ENCODE measurements at regions not wholly inside any gene's neighbourhood (a gene's known extent, or its start where the extent isn't known, plus 50 kb on each side); places are given as distances from the start of the nearest gene placed in this dataset.

DNA sequence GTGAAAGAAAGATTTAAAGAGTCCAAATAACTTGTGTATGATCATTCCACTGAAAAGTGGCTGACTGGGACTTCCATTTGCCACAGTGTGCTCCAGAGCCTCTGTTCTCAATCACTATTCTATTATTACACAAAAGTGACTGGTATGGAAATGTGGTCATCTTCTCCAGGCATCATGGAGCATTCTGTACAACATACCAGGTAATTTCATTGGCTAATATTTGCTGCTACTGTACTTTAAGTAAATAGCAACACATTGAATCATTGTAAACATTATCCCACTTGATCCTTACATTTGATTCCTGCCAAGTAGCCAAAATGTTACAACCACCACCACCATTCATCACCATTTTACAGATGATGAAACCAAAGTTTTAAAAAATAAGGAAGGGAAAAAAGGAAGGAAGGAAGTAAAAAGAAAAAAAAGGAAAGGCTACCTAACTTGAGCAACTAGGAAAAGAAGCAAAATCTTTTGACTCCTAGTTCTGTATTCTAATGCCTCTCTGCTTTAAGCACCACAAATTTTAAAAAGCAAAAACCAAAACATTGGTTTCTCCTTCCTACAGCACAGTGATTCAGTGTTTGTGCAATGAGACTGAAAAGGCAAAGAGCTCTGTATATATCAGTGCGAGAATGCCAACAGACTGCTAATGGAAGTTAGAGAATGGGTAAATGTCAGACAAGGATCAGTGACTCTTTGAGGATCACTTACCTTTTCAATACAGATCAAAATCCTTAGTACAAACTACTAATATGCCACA is 361.4 kb upstream of the PTBP2 start:
- TF ChIP-seq, protein P1, sequence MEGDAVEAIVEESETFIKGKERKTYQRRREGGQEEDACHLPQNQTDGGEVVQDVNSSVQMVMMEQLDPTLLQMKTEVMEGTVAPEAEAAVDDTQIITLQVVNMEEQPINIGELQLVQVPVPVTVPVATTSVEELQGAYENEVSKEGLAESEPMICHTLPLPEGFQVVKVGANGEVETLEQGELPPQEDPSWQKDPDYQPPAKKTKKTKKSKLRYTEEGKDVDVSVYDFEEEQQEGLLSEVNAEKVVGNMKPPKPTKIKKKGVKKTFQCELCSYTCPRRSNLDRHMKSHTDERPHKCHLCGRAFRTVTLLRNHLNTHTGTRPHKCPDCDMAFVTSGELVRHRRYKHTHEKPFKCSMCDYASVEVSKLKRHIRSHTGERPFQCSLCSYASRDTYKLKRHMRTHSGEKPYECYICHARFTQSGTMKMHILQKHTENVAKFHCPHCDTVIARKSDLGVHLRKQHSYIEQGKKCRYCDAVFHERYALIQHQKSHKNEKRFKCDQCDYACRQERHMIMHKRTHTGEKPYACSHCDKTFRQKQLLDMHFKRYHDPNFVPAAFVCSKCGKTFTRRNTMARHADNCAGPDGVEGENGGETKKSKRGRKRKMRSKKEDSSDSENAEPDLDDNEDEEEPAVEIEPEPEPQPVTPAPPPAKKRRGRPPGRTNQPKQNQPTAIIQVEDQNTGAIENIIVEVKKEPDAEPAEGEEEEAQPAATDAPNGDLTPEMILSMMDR (IDR thresholded peaks at IDR 0.05; ENCODE audit: control insufficient read depth, extremely low read depth, insufficient read depth), result no peak
- no peak overlapping the region for H3K4me3 ChIP-seq (ENCODE audit: low read depth, low read length)
- DNase-seq (ENCODE audit: low read depth), result no peak

DNA sequence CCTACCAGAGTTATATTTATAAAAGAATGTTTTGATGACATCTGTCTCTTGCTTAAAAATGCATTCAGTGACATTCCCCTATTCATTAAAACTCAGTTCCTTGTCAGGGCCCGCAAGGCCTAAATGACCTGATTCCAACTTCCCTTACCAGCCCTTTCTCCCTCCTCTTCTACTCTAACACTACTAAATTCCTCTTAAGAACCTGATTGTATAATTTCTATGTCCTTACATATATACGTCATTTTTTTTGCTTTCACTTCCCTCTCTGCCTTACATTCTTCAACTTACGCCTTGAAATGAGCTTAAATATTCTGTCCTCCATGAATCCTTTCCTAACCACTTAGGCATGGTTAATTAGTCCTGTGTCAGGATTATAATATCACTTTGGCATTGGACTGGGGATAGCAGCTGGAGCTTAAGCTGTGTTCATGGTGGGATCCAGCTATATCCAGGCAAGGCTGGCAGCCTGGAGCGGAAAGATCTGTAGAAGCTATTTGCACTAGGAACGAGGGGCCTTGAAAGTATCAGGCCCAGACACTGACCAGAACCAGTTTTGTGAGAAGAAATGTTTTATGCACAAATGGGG is 360.2 kb upstream of the PTBP2 start:
- TF ChIP-seq, protein P1 (IDR thresholded peaks at IDR 0.05; ENCODE audit: control insufficient read depth, extremely low read depth, insufficient read depth), result no peak
- no peak overlapping the region for H3K4me3 ChIP-seq (ENCODE audit: low read depth, low read length)
- DNase-seq (ENCODE audit: low read depth), result no peak

DNA sequence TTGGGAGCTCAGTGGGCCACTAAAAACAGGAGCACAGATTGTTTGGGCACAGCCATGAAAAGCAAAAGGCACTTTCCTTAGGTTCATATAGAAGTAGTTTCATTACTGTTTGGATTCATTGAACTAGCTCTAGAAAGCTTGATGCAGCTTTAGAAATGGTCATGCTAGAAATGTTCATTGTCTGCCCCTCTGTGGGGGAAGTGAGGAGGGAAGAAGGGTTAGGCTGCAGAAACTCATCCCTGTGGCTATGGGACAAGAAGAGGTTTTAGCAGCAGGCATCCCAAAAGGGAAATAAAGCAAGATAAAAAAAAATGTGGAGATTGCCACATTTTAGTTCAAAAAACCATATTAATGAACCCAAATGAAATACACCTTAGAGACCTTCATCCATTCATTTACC is 359.6 kb upstream of the PTBP2 start:
- no peak for DNase-seq (ENCODE audit: low read depth)
- H3K4me3 ChIP-seq (ENCODE audit: low read depth, low read length), result no peak overlapping the region
- TF ChIP-seq, protein P1 (IDR thresholded peaks at IDR 0.05; ENCODE audit: control insufficient read depth, extremely low read depth, insufficient read depth), result no peak

DNA sequence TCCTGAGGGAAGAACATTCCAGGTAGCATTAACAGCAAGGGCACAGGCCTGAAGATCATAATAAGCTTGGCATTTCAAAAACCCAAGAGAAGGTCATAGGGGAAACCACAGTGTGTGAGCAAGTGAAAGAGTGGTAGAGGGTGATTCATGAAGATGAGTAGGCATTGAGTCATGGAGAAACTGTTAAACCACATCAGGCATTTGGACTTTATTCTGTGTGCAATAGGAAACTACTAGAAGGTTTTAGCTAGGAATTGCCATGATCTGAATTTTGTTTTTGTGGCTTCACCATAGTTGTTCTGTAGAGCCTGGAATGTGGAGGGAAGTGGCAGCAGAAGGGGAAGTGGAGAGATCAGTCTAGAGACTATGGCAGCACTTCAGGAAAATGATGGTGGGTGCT is 359.0 kb upstream of the PTBP2 start:
- TF ChIP-seq, protein P1 (IDR thresholded peaks at IDR 0.05; ENCODE audit: control insufficient read depth, extremely low read depth, insufficient read depth), result no peak
- no peak for DNase-seq (ENCODE audit: low read depth)
- no peak overlapping the region for H3K4me3 ChIP-seq (ENCODE audit: low read depth, low read length)

DNA sequence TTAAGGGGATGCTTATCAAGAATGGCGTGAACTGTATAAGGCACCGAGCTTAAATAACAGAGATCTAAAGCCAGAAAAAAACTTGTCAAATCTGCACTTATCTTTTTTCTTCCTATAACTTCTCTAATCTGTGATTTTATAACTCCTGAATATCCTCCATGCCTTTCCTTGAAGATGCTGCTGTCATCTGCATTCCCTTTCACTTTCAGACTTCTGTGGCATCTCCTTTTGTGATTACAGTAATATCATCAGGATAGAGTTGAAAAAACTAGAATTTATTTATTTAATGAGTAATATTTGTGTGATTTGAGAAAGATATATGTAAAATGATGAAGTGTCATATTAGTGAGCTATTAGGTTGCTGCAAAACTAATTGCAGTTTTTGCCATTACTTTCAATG is 357.8 kb upstream of the PTBP2 start:
- no peak overlapping the region for H3K4me3 ChIP-seq (ENCODE audit: low read depth, low read length)
- DNase-seq (ENCODE audit: low read depth), result no peak
- TF ChIP-seq, protein P1 (IDR thresholded peaks at IDR 0.05; ENCODE audit: control insufficient read depth, extremely low read depth, insufficient read depth), result no peak

DNA sequence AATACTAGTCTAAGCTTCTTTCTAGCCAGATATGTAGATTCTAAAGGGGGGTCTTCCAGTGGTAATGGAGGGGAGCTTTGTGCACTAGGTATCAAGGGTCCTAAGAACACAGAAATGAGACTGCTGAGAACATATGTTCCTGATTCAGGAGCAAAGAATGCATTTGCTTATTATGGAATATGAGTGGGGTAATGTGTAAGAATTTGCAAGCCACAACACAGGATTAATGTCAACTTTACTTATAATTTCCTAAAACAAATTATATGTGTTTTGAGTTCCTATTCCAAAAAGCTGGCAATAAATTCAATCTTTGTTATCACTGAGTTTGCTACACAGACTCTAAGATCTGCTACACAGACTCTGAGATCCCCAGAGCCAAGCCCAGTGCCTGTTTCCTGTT is 357.0 kb upstream of the PTBP2 start:
- H3K4me3 ChIP-seq (ENCODE audit: low read depth, low read length), result no peak overlapping the region
- DNase-seq (ENCODE audit: low read depth), result no peak
- TF ChIP-seq, protein P1 (IDR thresholded peaks at IDR 0.05; ENCODE audit: control insufficient read depth, extremely low read depth, insufficient read depth), result no peak

DNA sequence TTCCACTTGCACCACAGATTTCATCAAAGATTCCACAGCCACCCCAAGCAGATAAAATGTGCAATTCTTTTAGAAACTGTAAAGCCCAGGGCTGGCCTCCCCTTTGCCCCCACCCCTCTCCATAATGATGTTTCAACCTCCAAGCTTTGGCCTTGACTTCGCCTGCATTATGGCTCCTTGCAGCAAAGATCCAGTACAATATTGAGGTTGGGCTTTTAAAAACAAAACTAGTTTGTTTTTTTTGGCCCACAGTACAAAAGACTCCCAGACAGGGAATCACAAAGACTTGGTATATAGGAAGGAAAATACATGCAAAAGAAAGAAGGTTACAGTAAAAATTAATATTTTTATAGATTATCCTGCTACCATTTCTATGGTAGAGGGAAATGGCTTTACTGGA is 356.5 kb upstream of the PTBP2 start:
- TF ChIP-seq, protein P1 (IDR thresholded peaks at IDR 0.05; ENCODE audit: control insufficient read depth, extremely low read depth, insufficient read depth), result no peak
- no peak for DNase-seq (ENCODE audit: low read depth)
- H3K4me3 ChIP-seq (ENCODE audit: low read depth, low read length), result no peak overlapping the region
